HCT116 (cell line): ENCODE measurements at regions not wholly inside any gene's neighbourhood (a gene's known extent, or its start where the extent isn't known, plus 50 kb on each side); places are given as distances from the start of the nearest gene placed in this dataset.

Experiments
- CTCF ChIP-seq, 3 experiments: fragments of 200-600 bp in 1 of 3; sonication (generic) in 1 of 3; IDR thresholded peaks in 2 of 3; conservative IDR thresholded peaks in 1 of 3; 2 replicates each; pipeline ENCODE4 v1.5.1; 2012 to 2017; ENCODE audit warnings: low read depth in 2 of 3, low read length in 2 of 3, antibody characterized with exemption in 1 of 3, borderline replicate concordance in 1 of 3, control low read depth in 1 of 3, mild to moderate bottlenecking in 1 of 3, mixed read lengths in 1 of 3, mixed run types in 1 of 3, moderate library complexity in 1 of 3; ENCODE audit not compliant: insufficient read depth in 1 of 3
- JUND ChIP-seq: IDR thresholded peaks from 2 replicates; pipeline ENCODE4 v1.6.1; 2012
- POLR2A ChIP-seq: IDR thresholded peaks from 2 replicates; pipeline ENCODE4 v1.7.0; 2011; ENCODE audit warnings: borderline replicate concordance; ENCODE audit not compliant: insufficient read depth, insufficient read length; ENCODE audit errors: extremely low read depth
- ZNF274 ChIP-seq: fragments of 200-500 bp; sonication (Bioruptor generic); IDR thresholded peaks from 2 replicates; pipeline ENCODE4 v1.6.1; 2014; ENCODE audit warnings: mild to moderate bottlenecking, low read depth, low read length, inconsistent platforms

DNA sequence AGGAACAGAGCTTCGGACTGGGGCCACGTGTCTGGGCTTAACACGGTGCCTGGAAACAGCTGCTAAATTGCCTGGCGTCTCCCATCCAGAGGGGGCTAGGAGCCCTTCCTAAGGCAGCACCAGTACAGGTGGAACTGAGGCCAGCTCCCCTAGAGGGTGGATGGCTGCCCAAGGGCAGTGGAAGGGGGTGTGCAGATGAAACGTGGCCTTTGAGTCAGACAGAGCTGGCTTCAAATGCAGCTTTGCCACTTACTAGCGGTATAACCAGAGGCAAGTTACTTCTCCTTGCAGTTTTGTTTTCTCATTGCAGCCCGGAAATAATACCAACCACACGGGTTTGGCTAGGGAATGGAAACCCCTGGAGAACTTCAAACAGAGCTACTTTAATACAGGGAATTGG is 59.3 kb upstream of the SLC24A4 start:
- no peak for TF ChIP-seq ZNF274
- no peak for TF ChIP-seq POLR2A
- TF ChIP-seq JUND = no peak
- TF ChIP-seq CTCF (IDR thresholded peaks at IDR 0.05 in 2 of 3, conservative IDR thresholded peaks at IDR 0.05 in 1 of 3; ENCODE audit: borderline replicate concordance in 1 of 3, insufficient read depth in 1 of 3, low read depth in 2 of 3, low read length in 2 of 3) = no peak
